Neural crest cell (in vitro differentiated cells): ENCODE measurements at regions not wholly inside any gene's neighbourhood (a gene's known extent, or its start where the extent isn't known, plus 50 kb on each side); places are given as distances from the start of the nearest gene placed in this dataset.
"Not testable (repeated sequence)": the region's sequence is repeated elsewhere in the genome, so short reads cannot be mapped to it uniquely, and the experiment has no call there.

Source experiments
- DNase-seq: peaks from one replicate; pipeline ENCODE4 v3.0.0; 2021; ENCODE audit warnings: low read depth, mixed read lengths, low spot score
- H3K27ac Mint-ChIP-seq: one replicate; pipeline ENCODE4 v1.8.0; 2021; ENCODE audit warnings: mild to moderate bottlenecking, mixed read lengths; ENCODE audit not compliant: unreplicated experiment
- H3K27me3 Mint-ChIP-seq: 2 replicates; pipeline ENCODE4 v1.8.0; 2021; ENCODE audit warnings: low read depth, mild to moderate bottlenecking, mixed read lengths
- H3K36me3 Mint-ChIP-seq: 2 replicates; pipeline ENCODE4 v1.8.0; 2021; ENCODE audit warnings: low read depth, mild to moderate bottlenecking, mixed read lengths
- H3K4me1 Mint-ChIP-seq: 2 replicates; pipeline ENCODE4 v1.8.0; 2021; ENCODE audit warnings: mixed read lengths
- H3K4me3 Mint-ChIP-seq: one replicate; pipeline ENCODE4 v1.8.0; 2021; ENCODE audit warnings: mild to moderate bottlenecking, mixed read lengths
- H3K9me3 Mint-ChIP-seq: 2 replicates; pipeline ENCODE4 v1.8.0; 2021; ENCODE audit warnings: mixed read lengths
- CTCF ChIP-seq: fragments of 200-600 bp; sonication (generic); conservative IDR thresholded peaks from 2 replicates; pipeline ENCODE4 v1.5.0; 2021; ENCODE audit warnings: antibody characterized with exemption, mild to moderate bottlenecking

GRCh38 chr18:1353025-1353424, 448.4 kb downstream of the ADCYAP1 start:
- Mint-ChIP-seq H3K9me3 (no peaks in the 10 kb centered on the region), H3K27ac (no peak overlapping the region), H3K36me3 (no peaks in the 10 kb centered on the region), H3K4me1 (no peaks in the 10 kb centered on the region), H3K27me3 (no peaks in the 10 kb centered on the region), H3K4me3 (no peak overlapping the region)
- no peak for DNase-seq
- no peak for TF ChIP-seq CTCF

- no peak for DNase-seq
- TF ChIP-seq CTCF = no peak
- Mint-ChIP-seq H3K4me3 (no peak overlapping the region), H3K36me3 (no peaks in the 10 kb centered on the region), H3K27ac (no peak overlapping the region), H3K9me3 (no peaks in the 10 kb centered on the region), H3K4me1 (no peaks in the 10 kb centered on the region), H3K27me3 (no peaks in the 10 kb centered on the region)
These were observed 453.1 kb downstream of the ADCYAP1 start for GRCh38 chr18:1357724-1358123.

- Mint-ChIP-seq H3K9me3 (no peaks in the 10 kb centered on the region), H3K4me1 (no peaks in the 10 kb centered on the region), H3K27me3 (peaks cover 2% of the 10 kb centered on the region), H3K4me3 (no peak overlapping the region), H3K27ac (no peak overlapping the region), H3K36me3 (no peaks in the 10 kb centered on the region)
- no peak for DNase-seq
- no peak for TF ChIP-seq CTCF
These were observed 457.3 kb downstream of the ADCYAP1 start for GRCh38 chr18:1361936-1362335.

GRCh38 chr18:1370552-1370951, 465.9 kb downstream of the ADCYAP1 start:
- no peak for TF ChIP-seq CTCF
- Mint-ChIP-seq H3K4me1 (peaks cover 5% of the 10 kb centered on the region), H3K36me3 (no peaks in the 10 kb centered on the region), H3K27ac (no peak overlapping the region), H3K9me3 (no peaks in the 10 kb centered on the region), H3K27me3 (no peaks in the 10 kb centered on the region), H3K4me3 (no peak overlapping the region)
- no peak for DNase-seq

GRCh38 chr18:1371724-1372123, 467.1 kb downstream of the ADCYAP1 start:
- H3K36me3 Mint-ChIP-seq = no peaks in the 10 kb centered on the region
- TF ChIP-seq CTCF = no peak
- DNase-seq = no peak
- peaks cover 5% of the 10 kb centered on the region for H3K4me1 Mint-ChIP-seq
- no peaks in the 10 kb centered on the region for H3K9me3 Mint-ChIP-seq
- no peaks in the 10 kb centered on the region for H3K27me3 Mint-ChIP-seq
- H3K27ac Mint-ChIP-seq = no peak overlapping the region
- H3K4me3 Mint-ChIP-seq = no peak overlapping the region

GRCh38 chr18:1383465-1383864, 478.8 kb downstream of the ADCYAP1 start:
- no peak overlapping the region for H3K27ac Mint-ChIP-seq
- no peak for DNase-seq
- H3K27me3 Mint-ChIP-seq = no peaks in the 10 kb centered on the region
- no peaks in the 10 kb centered on the region for H3K4me1 Mint-ChIP-seq
- H3K9me3 Mint-ChIP-seq = peaks cover 10% of the 10 kb centered on the region
- H3K36me3 Mint-ChIP-seq = no peaks in the 10 kb centered on the region
- no peak for TF ChIP-seq CTCF
- no peak overlapping the region for H3K4me3 Mint-ChIP-seq

GRCh38 chr18:1388468-1388867, 483.8 kb downstream of the ADCYAP1 start:
- peaks cover 14% of the 10 kb centered on the region for H3K9me3 Mint-ChIP-seq
- not testable (repeated sequence) for DNase-seq, H3K4me1 Mint-ChIP-seq, H3K27ac Mint-ChIP-seq, H3K36me3 Mint-ChIP-seq, H3K27me3 Mint-ChIP-seq, H3K4me3 Mint-ChIP-seq
